Muscle of back (tissue), 3 donors: ENCODE measurements at regions not wholly inside any gene's neighbourhood (a gene's known extent, or its start where the extent isn't known, plus 50 kb on each side); places are given as distances from the start of the nearest gene placed in this dataset.
"Not testable (repeated sequence)": the region's sequence is repeated elsewhere in the genome, so short reads cannot be mapped to it uniquely, and the experiment has no call there.

Experiments used
- DNase-seq, 3 donors: peaks; one replicate each; pipeline versions ENCODE4 v3.0.0 to v3.0.0-alpha.2; 2013

DNA sequence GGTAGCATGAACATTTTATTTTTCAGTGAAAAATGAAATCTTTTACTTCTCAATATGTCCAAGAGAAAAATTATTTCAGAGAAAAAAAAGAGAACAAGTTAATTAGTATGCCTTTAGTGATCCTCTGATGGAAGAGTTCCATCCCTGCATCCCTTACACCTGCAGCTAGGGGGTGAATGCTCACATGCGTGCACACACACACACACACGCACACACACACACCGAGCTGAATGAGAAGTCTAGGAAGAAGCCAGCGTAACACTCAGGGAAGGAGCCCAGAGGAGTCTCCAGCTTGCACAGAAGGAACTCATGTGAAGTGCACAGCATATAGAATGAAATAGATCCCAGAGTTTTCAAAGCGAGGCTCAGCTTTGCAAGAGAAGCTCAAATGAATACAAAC, 510.5 kb downstream of the IRS2 start:
- DNase-seq, result peak in 1 of 3 donors; percentile 6

DNA sequence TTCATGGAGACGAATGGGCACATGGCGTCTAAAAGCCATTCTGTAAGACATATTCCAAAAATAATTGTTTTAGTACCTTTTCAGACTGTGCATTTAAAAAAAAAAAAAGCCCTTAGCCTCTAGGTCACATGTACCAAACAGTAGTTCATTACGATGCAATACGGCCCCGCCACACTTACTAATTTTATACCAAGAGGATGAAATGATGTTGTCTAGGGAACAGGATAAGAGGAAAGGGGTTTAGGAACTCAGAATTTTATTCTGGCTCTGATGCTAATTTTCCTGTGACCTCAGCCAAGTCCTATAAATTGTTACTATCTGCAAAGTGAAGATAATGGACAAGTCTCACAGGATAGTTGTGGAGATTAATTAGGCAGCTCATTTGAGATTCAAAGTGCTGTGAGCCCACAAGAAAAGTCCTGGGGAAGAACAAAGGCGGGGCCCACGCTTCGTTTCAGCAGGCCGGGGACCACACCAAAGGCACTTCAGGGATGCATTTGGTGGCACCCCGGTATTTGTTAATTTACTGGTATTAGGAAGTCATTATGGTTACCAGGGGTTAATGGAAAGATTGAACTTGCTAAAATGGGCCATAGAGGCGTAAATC, 511.1 kb downstream of the IRS2 start:
- no peak for DNase-seq

GRCh38 chr13:109274188-109274821, 512.1 kb downstream of the IRS2 start:
- peak in 1 of 3 donors; percentile 37 for DNase-seq

DNA sequence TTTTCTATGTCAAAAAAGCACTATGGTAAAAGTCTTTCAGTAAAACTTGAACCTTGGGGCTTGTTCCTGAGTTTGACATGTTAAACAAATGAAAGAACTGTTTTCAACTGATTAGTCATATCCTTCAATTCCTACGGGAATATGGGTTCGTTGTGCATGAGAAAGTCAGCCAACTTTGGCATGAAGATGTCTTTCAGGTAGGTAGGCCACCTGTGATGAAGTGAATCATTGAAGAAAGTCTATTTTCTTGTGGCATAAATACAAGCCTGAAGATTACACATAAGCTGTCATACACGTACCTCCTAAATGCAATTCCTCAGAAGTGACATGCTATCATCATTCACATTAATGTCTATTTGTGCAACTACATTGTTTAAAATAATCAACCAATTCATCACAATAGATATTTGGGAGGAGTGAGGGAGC, 513.0 kb downstream of the IRS2 start:
- DNase-seq, result no peak

DNA sequence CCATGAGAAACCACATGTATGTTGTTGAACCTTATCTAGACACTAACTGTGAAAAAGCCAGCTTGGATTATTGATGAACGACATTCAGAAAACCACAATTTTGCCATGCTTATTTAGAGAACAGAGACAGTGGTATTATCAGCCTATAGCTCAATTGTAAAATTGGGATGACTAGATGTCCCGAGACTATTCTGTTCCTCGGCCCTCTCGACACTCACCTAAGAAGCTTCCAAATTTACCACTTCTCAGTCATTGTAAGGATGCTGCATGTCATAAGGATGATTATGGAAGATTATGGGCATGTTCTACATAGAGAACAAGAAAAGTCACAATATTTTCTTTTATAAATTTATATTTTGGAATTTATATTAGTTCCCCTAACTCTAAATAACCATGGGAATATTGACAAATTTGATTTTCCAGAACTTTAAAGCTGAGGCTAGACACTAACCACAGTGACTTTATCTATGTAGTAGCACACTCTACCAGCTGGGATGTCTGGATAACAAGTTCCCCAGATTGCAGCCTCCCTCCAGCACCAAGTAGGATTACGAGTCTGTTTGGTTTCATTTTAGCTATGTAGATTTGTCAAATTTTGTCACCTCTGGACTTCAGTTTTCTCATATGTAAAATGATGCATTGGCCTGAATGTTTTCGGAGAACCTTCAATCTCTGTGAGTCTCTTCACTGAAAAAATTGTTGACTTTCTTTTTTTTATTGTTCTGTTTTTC, 513.6 kb downstream of the IRS2 start:
- DNase-seq, result no peak

DNA sequence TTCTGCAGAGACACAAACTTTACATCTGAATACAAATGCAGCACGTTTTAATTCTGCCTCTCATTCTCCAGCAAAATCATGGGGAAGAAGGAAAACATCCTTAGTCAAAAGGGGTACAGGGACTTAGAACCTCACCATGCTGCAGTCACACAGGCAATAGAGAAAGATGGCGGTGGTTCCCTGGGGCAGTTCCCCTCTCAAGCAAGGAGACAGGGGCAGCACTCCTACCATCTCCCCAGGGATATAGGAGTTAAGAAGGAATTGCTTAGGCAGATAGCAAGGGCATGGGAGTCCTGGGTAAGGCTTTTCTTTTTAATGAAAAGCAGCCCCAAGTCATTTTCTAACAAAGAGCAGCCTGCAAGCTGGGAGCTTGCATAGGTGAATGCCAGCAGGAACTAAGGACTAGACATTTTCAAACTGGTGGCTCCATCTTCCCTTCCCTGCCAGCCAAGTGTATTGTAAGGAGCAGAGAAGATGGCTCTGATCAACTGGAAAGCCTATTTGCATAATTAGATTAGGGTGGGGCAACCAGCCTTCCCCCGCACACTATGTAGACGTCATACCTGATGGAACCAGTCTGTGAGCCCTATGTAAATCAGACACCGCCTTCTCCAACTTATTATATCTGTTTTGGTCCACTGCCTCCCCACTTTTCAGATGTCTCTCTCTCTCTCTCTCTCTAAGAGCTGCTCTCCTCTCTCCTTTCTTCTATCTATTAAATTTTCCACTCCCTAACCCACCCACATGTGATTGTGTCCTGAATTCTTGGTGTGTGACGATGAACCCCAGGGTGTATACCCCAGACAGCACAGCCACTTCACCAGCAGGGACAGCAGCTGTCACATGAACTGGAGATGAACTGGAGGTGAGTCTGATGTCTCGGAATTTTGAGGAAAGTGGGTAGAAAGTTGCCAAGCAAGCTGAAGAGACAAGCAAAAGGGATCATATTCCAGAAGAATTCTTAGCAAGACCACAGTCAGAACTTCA, 514.5 kb downstream of the IRS2 start:
- no peak for DNase-seq

GRCh38 chr13:109271061-109271460, 515.3 kb downstream of the IRS2 start:
- DNase-seq, result peak in 2 of 3 donors; percentile 2 to 11

DNA sequence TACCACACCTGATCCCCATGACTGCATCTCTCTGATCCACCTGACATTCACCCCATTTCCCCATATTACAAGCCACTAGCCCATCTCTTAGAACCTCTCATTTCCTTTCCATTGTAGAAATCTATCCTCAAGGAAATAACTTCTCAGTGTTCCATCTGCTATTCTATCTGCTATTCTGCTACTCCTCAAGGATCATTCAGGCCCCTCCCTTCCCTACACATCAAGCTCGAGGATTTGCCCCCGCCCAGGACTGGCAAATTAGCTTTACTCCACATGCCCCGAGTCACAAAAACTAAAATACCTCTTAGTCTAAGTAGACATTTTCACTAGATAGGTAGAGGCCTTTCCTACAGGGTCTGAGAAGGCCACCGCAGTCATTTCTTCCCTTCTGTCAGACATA, 517.0 kb downstream of the IRS2 start:
- not testable (repeated sequence) for DNase-seq

DNA sequence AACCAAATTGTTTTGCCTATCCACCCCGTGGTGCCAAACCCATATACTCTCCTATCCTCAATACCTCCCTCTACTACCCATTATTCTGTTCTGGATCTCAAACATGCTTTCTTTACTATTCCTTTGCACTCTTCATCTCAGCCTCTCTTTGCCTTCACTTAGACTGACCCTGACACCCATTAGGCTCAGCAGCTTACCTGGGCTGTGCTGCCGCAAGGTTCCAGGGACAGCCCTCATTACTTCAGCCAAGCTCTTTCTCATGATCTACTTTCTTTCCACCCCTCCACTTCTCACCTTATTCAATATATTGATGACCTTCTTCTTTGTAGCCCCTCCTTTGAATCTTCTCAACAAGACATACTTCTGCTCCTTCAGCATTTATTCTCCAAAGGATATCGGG, 517.9 kb downstream of the IRS2 start:
- DNase-seq, result not testable (repeated sequence)

DNA sequence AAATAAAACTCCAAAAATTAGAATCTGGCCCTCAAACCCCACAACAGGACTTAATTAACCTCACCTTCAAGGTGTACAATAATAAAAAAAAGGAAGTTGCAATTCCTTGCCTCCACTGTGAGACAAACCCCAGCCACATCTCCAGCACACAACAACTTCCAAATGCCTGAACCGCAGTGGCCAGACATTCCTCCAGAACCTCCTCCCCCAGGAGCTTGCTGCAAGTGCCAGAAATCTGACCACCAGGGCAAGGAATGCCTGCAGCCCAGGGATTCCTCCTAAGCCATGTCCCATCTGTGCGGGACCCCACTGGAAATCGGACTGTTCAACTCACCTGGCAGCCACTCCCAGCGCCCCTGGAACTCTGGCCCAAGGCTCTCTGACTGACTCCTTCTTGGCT, 519.0 kb downstream of the IRS2 start:
- not testable (repeated sequence) for DNase-seq

DNA sequence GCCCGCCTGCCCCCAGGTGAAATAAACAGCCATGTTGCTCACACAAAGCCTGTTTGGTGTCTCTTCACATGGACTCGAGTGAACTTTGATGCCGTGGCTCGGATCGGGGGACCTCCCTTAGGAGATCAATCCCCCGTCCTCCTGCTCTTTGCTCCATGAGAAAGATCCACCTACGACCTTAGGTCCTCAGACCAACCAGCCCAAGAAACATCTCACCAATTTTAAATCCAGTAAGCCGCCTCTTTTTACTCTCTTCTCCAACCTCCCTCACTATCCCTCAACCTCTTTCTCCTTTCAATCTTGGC, 521.0 kb downstream of the IRS2 start:
- DNase-seq, result not testable (repeated sequence)

DNA sequence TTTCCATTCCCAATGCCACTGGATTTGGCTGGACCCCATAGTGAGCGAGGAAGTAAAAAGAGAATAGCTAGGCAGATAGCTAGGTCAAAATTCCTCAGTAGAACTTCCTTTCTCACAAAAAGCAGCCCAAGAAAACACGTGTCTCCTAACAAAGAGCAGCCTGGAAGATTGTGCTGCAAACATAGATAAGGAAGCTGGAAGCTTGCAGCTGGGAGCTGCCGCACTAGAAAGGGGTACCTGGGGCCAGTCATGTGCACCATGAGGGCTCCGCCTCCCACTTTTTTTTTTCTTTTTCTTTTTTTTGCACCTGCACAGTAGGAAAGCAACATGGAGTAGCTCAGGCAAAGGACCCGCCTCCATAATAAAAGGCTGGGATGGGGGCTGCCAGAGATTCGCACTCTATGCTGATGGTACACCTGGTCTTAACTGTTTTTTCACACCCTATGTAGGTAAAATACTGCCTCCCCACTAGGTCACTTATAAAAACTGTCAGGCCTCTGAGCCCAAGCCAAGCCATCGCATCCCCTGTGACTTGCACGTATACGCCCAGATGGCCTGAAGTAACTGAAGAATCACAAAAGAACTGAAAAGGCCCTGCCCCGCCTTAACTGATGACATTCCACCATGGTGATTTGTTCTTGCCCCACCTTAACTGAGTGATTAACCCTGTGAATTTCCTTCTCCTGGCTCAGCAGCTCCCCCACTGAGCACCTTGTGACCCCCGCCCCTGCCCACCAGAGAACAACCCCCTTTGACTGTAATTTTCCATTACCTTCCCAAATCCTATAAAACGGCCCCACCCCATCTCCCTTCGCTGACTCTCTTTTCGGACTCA, 521.6 kb downstream of the IRS2 start:
- DNase-seq, result not testable (repeated sequence)

DNA sequence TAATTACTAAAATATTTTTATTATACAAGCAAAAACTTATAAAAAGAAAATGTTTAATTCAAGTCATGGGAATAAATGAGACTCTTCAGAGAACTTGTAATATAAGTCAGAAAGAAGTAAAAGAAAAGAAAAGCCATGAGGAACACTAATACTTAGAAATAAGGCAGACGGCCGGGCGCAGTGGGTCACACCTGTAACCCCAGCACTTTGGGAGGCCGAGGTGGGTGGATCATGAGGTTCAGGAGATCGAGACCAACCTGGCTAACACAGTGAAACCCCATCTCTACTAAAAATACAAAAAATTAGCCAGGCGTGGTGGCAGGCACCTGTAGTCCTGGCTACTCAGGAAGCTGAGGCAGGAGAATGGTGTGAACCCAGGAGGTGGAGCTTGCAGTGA, 528.6 kb downstream of the IRS2 start:
- DNase-seq, result not testable (repeated sequence)
